ENCODE measurements at regions not wholly inside any gene's neighbourhood (a gene's known extent, or its start where the extent isn't known, plus 50 kb on each side); places are given as distances from the start of the nearest gene placed in this dataset.

- DNase-seq = peak; percentile 47
Measured at GRCh38 chr9:93827545-93828330, 127.4 kb downstream of the BARX1 start.

GRCh38 chr9:93826905-93827544, 128.1 kb downstream of the BARX1 start:
- no peak for DNase-seq

- peak; percentile 50 for DNase-seq
Measured at GRCh38 chr9:93826209-93826608, 128.9 kb downstream of the BARX1 start.

GRCh38 chr9:93825348-93826115, 129.6 kb downstream of the BARX1 start:
- no peak for DNase-seq

- no peak for DNase-seq
Measured at GRCh38 chr9:93824386-93825294, 130.5 kb downstream of the BARX1 start.

- no peak for DNase-seq
Measured at GRCh38 chr9:93823245-93824072, 131.7 kb downstream of the BARX1 start.

- no peak for DNase-seq
Measured at GRCh38 chr9:93822229-93822628, 132.9 kb downstream of the BARX1 start.

GRCh38 chr9:93821307-93821703, 133.8 kb downstream of the BARX1 start:
- no peak for DNase-seq

- DNase-seq = no peak
Measured at GRCh38 chr9:93820667-93821306, 134.4 kb downstream of the BARX1 start.

GRCh38 chr9:93819905-93820304, 135.2 kb downstream of the BARX1 start:
- no peak for DNase-seq

GRCh38 chr9:93818827-93819472, 136.2 kb downstream of the BARX1 start:
- no peak for DNase-seq

GRCh38 chr9:93818237-93818636, 136.9 kb downstream of the BARX1 start:
- DNase-seq = no peak

GRCh38 chr9:93815677-93816076, 139.5 kb downstream of the BARX1 start:
- no peak for DNase-seq

GRCh38 chr9:93815135-93815534, 140.0 kb downstream of the BARX1 start:
- DNase-seq = no peak

- DNase-seq = no peak
Measured at GRCh38 chr9:93814077-93814956, 140.8 kb downstream of the BARX1 start.

- DNase-seq = no peak
Measured at GRCh38 chr9:93813221-93814076, 141.7 kb downstream of the BARX1 start.

GRCh38 chr9:93812410-93812668, 142.8 kb downstream of the BARX1 start:
- no peak for DNase-seq

GRCh38 chr9:93810028-93810971, 144.9 kb downstream of the BARX1 start:
- no peak for DNase-seq
